Keratinocyte (primary cell): ENCODE measurements at regions not wholly inside any gene's neighbourhood (a gene's known extent, or its start where the extent isn't known, plus 50 kb on each side); places are given as distances from the start of the nearest gene placed in this dataset.

Source experiments
- DNase-seq: peaks from one replicate; pipeline ENCODE4 v3.0.0-alpha.2; 2011; ENCODE audit warnings: low read depth, missing footprints, low spot score
- FAIRE-seq: peaks from 2 replicates; lab custom pipeline; 2011; peaks lifted over from hg19 to GRCh38; lab: Jason Lieb, UNC
- H2AFZ ChIP-seq: 2 replicates; pipeline ENCODE4 v1.6.0; 2012; ENCODE audit warnings: low read length, control low read depth, inconsistent platforms; ENCODE audit not compliant: control insufficient read depth
- H3K27ac ChIP-seq: 2 replicates; pipeline ENCODE4 v1.5.1; 2011; ENCODE audit warnings: low read length; ENCODE audit not compliant: control insufficient read depth, insufficient read depth
- H3K27me3 ChIP-seq: 3 replicates; pipeline ENCODE4 v1.6.0; 2011; ENCODE audit warnings: low read length; ENCODE audit not compliant: control insufficient read depth, insufficient read depth; ENCODE audit errors: extremely low read depth
- H3K36me3 ChIP-seq, 2 experiments: 2 replicates in 1 of 2; 3 replicates in 1 of 2; pipeline ENCODE4 v1.5.1; 2011; ENCODE audit warnings: low read length in 2 of 2, mild to moderate bottlenecking in 1 of 2; ENCODE audit not compliant: control insufficient read depth in 2 of 2, insufficient read depth in 2 of 2; ENCODE audit errors: extremely low read depth in 1 of 2
- H3K4me1 ChIP-seq: 3 replicates; pipeline ENCODE4 v1.5.1; 2011; ENCODE audit warnings: low read length; ENCODE audit not compliant: control insufficient read depth, insufficient read depth; ENCODE audit errors: extremely low read depth
- H3K4me2 ChIP-seq: 3 replicates; pipeline ENCODE4 v1.6.0; 2011; ENCODE audit warnings: low read depth, low read length; ENCODE audit not compliant: control insufficient read depth, insufficient read depth; ENCODE audit errors: extremely low read depth
- H3K4me3 ChIP-seq, 3 experiments: fragments of 200-600 bp in 1 of 3; sonication (generic) in 1 of 3; 2 replicates in 2 of 3; 3 replicates in 1 of 3; pipeline ENCODE4 v1.5.1; 2011 to 2016; ENCODE audit warnings: low read length in 3 of 3, mild to moderate bottlenecking in 3 of 3, control low read depth in 2 of 3, inconsistent platforms in 1 of 3, low read depth in 1 of 3, mixed read lengths in 1 of 3, mixed run types in 1 of 3, moderate library complexity in 1 of 3; ENCODE audit not compliant: control insufficient read depth in 2 of 3, insufficient read depth in 2 of 3; ENCODE audit errors: extremely low read depth in 1 of 3
- H3K79me2 ChIP-seq: 2 replicates; pipeline ENCODE4 v1.6.0; 2012; ENCODE audit warnings: low read length; ENCODE audit not compliant: control insufficient read depth, insufficient read depth
- H3K9ac ChIP-seq: 3 replicates; pipeline ENCODE4 v1.6.0; 2011; ENCODE audit warnings: low read length; ENCODE audit not compliant: control insufficient read depth, insufficient read depth; ENCODE audit errors: extremely low read depth
- H3K9me1 ChIP-seq: 3 replicates; pipeline ENCODE4 v1.6.0; 2011; ENCODE audit warnings: low read length; ENCODE audit not compliant: control insufficient read depth, insufficient read depth; ENCODE audit errors: extremely low read depth
- H3K9me3 ChIP-seq: 2 replicates; pipeline ENCODE4 v1.5.1; 2012; ENCODE audit warnings: low read depth, low read length; ENCODE audit not compliant: control insufficient read depth
- H4K20me1 ChIP-seq: 3 replicates; pipeline ENCODE4 v1.6.0; 2011; ENCODE audit warnings: low read length; ENCODE audit not compliant: control insufficient read depth, insufficient read depth; ENCODE audit errors: extremely low read depth
- EZH2 ChIP-seq: IDR thresholded peaks from one replicate; pipeline ENCODE4 v1.6.1; 2012; ENCODE audit warnings: inconsistent platforms, mild to moderate bottlenecking, low read length, moderate library complexity
- dilution Hi-C: fragments of 300-500 bp; cut with MboI; formaldehyde crosslinking; loops from one replicate; pipeline ENCODE4 v1.7.0; 2020; ENCODE audit warnings: low sequenced_read_pairs; ENCODE audit not compliant: extremely low pct_ligation_motif_present
- TF ChIP-seq, protein P1 (sequence below), 3 experiments: IDR thresholded peaks in 1 of 3; conservative IDR thresholded peaks in 1 of 3; optimal IDR thresholded peaks in 1 of 3; 2 replicates in 2 of 3; 3 replicates in 1 of 3; pipeline versions ENCODE3 to v1.5.1; 2011; ENCODE audit warnings: low read length in 3 of 3, mild to moderate bottlenecking in 3 of 3, moderate library complexity in 2 of 3, control low read depth in 1 of 3, inconsistent platforms in 1 of 3; ENCODE audit not compliant: insufficient read depth in 2 of 3; ENCODE audit errors: extremely low read depth in 1 of 3

DNA sequence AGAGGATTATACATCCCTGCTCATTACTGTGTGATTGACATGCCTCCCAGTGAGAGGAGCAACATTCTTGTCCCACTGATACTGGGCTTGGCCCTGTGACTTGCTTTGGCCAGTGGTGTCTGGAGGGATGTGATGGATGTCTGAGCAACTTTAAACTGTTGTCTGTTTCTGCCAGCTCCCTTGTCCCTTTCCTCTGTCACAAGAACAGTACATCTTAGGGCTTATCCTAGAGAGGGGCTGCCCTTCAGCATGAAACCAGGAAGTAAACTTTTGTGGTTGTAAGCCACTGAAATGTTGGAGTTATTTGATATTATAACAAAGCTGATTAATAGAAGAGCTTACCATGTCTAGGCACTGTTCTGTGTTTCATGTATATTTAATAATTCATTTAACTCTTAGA is 82.9 kb upstream of the GPRC5B start:
- FAIRE-seq (no peak), DNase-seq (no peak)
- Histone ChIP-seq H3K4me2 (no peak overlapping the region), H3K27me3 (no peaks in the 10 kb centered on the region), H3K9me3 (no peaks in the 10 kb centered on the region), H3K79me2 (no peaks in the 10 kb centered on the region), H3K9me1 (no peaks in the 10 kb centered on the region), H2AFZ (no peak overlapping the region), H3K27ac (no peak overlapping the region), H3K9ac (no peak overlapping the region), H3K4me3 (no peak overlapping the region), H4K20me1 (no peaks in the 10 kb centered on the region), H3K4me1 (no peaks in the 10 kb centered on the region), H3K36me3 (no peaks in the 10 kb centered on the region)
- no peak for TF ChIP-seq EZH2
- TF ChIP-seq, protein P1, sequence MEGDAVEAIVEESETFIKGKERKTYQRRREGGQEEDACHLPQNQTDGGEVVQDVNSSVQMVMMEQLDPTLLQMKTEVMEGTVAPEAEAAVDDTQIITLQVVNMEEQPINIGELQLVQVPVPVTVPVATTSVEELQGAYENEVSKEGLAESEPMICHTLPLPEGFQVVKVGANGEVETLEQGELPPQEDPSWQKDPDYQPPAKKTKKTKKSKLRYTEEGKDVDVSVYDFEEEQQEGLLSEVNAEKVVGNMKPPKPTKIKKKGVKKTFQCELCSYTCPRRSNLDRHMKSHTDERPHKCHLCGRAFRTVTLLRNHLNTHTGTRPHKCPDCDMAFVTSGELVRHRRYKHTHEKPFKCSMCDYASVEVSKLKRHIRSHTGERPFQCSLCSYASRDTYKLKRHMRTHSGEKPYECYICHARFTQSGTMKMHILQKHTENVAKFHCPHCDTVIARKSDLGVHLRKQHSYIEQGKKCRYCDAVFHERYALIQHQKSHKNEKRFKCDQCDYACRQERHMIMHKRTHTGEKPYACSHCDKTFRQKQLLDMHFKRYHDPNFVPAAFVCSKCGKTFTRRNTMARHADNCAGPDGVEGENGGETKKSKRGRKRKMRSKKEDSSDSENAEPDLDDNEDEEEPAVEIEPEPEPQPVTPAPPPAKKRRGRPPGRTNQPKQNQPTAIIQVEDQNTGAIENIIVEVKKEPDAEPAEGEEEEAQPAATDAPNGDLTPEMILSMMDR (optimal IDR thresholded peaks at IDR 0.05 in 1 of 3, IDR thresholded peaks at IDR 0.05 in 1 of 3, conservative IDR thresholded peaks at IDR 0.05 in 1 of 3; ENCODE audit: extremely low read depth in 1 of 3, insufficient read depth in 2 of 3, low read length in 3 of 3), result no peak
- dilution Hi-C loops, result no loop called here

DNA sequence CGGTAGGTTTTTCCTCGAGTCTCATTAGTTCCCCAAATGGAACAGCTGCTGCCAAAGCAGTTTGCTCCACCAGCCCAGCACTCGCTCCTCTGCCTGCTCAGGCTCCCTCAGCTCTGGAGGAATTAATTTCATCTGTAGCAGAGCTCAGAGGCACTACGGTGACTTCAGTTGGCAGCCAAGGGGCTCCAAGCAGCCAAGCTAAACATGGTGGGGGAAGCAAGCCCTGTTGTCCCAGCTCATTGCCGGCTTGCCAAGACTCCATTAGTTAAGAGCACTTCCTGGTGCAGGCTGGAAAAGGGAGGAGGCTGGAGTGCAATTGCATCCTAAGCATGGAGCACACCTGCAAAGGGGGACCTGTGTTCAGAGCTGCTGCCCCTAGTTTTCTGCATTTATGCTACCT is 78.7 kb upstream of the GPRC5B start:
- Histone ChIP-seq H3K4me1 (no peaks in the 10 kb centered on the region), H3K27me3 (no peaks in the 10 kb centered on the region), H2AFZ (no peak overlapping the region), H3K9me3 (no peaks in the 10 kb centered on the region), H3K4me2 (no peak overlapping the region), H3K9ac (no peak overlapping the region), H3K4me3 (no peak overlapping the region), H3K27ac (no peak overlapping the region), H3K79me2 (no peaks in the 10 kb centered on the region), H3K36me3 (no peaks in the 10 kb centered on the region), H3K9me1 (no peaks in the 10 kb centered on the region), H4K20me1 (no peaks in the 10 kb centered on the region)
- no peak for DNase-seq
- TF ChIP-seq, protein P1 (optimal IDR thresholded peaks at IDR 0.05 in 1 of 3, IDR thresholded peaks at IDR 0.05 in 1 of 3, conservative IDR thresholded peaks at IDR 0.05 in 1 of 3; ENCODE audit: extremely low read depth in 1 of 3, insufficient read depth in 2 of 3, low read length in 3 of 3), result no peak
- TF ChIP-seq EZH2, result no peak
- no peak for FAIRE-seq
- dilution Hi-C loops, result no loop called here
